Stimulated activated CD8-positive, alpha-beta memory T cell treated with anti-CD3 and anti-CD28 coated beads, Interleukin-7, amount 100 ng/mL, for 4 hours (primary cell): ENCODE measurements at regions not wholly inside any gene's neighbourhood (a gene's known extent, or its start where the extent isn't known, plus 50 kb on each side); places are given as distances from the start of the nearest gene placed in this dataset.

Experiments
- DNase-seq, 2 donors: peaks; one replicate each; pipeline ENCODE4 v3.0.0-alpha.2; 2020; ENCODE audit warnings: low read depth in 2 of 2

DNA sequence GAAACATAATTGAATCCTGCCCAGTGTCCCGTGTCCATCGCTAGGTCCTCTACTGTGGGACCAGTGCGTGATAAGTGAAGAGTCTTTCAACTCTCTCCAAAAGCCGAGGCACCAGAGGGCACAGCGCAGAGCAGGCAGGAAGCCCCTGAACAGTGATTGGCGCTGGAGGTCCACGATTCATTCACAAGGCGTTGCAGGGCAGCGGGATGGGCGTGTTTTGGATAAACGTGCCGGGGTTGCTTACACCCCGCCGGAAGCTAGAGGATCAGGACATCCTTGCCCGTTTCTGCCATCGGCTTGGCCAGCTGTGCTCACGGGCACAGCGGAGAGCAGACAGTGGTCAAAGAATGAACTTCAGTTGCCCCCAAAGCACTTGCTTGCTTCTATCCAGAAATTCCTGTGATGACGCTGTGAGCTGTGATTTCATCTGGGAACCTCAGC is 86.0 kb upstream of the PFKP start:
- no peak for DNase-seq

- no peak for DNase-seq
These were observed 86.5 kb upstream of the PFKP start for GRCh38 chr10:2980791-2981360.

DNA sequence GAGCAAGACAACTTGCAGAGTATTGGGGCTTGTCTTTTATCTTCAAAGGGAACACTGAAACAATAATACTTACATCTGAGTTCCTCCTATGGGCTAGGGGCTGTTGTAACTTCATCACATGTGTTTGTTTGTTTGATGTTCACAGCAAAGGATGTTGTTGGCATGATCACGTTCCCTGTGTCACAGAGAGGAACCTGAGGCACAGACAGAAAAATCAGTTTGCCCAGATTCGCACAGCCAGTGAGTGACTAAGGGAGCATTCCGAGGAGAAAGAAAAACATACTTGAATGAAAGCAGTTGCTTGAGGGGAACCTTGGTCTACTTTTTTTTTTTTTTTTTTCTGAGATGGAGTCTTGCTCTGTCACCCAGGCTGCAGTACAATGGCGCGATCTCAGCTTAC is 87.2 kb upstream of the PFKP start:
- DNase-seq, result no peak

DNA sequence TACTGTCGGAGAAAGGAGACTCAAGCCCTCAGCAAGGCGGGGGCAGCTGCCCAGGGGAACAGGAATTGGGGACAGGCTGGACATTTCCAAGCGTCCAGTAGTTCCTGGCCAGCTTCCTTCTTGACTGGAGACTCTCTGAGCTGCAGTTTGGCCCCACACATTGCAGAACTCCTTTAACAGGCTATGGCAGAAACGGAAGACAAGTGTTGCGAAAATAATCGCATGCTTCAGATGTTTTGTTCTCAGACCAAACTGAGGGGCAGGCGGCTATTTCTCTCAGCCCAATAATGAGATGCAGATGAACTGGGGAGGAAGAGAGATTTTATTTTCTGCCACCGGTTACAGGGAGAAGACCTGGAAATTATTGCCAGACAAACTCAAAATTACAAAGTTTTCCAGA is 88.0 kb upstream of the PFKP start:
- DNase-seq, result no peak

DNA sequence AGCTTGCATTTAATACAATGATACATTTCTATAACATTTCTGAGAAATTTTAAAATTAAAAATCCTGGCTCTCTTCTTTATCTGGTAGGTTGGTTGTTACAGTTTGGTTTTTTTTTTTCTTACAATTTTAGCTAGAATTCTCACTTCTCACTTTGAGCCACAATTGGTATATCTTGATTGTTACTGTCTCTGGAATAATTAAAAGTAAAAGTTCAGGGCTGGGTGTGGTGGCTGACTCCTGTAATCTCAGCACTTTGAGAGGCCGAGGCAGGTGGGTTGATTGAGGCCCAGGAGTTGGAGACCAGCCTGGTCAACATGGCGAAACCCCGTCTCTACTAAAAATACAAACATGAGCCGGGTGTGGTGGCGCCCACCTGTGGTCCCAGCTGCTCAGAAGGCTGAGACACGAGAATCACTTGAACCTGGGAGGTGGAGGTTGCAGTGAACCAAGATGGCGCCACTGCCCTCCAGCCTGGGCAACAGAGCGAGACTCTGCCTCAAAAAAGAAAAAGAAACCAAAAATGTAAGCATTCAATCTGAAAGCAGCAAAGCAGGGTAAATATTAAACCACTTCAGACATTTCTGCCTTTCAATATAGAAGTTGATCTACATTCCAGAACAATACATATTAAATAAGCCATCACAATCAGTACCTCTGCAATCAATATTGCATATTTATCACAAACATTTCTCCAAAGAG is 88.6 kb upstream of the PFKP start:
- no peak for DNase-seq

GRCh38 chr10:2978111-2978510 is 89.2 kb upstream of the PFKP start:
- DNase-seq, result no peak

DNA sequence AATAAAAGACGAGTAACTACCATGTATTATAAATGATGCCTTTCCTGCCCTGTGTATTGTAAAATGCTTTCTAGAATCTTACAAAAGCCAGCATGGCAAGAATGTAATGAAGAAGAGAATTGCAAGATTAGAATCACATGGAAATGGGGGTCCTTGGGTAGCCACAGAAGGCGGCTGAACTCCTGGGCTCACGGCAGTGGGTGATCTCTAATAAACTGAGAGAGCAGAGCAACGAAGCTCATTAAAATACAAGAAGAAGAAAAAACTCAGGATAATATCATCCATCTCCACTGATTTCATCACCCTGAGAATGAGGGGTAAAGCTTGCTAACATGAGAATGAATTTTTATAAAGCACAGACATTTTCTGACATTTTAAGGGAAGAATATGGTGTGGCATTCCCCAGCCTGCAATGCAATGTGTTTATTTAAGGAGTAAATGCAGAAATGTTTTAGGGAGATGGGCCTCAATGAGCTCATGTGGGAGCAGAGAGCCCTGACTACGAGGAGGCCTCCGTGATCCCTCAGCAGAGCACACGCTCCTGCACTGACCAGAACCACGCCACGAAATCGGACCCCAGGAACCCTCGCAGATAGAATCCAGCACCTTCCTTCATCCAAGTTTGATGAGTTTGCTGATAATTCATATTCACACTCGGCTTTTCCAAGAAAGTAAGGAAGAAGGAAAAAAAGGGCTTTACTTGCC is 92.7 kb upstream of the PFKP start:
- DNase-seq, result no peak

DNA sequence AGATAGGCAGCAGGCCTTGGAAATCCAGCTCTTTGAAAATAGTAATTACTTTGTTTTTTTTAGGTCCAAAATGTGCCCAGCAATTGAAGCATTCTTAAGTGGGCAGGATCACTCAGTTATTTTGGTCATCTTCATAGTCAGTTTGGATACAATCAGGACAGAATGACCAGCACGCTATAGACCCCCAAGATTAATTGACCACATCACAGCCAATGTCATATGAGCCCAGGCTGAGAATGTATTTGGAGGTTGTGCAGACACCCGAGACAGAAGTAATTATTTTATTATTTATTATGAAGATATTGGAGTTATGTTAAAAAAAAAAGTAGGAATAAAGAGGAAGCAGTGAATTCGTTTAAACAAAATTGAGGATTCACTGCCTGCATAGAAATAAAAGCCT is 93.3 kb upstream of the PFKP start:
- DNase-seq, result no peak

DNA sequence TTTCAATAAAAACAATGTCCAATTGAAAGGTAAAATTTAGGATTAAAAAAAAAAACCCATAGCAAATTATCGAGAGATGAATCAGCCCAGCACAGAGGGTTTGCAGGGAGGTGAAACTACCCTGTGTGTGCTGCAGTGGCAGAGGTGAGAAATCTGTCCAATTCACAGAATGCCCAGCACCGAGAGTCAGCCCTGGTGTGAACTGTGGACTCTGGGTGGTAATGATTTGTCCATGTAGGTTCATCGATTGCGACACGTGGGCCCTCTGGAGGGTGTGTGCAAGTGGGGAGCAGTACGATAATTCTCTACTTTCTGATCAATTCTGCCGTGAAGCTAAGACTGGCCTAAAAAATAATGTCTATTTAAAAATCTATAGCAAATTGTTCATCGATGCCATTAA is 94.5 kb upstream of the PFKP start:
- DNase-seq, result no peak

DNA sequence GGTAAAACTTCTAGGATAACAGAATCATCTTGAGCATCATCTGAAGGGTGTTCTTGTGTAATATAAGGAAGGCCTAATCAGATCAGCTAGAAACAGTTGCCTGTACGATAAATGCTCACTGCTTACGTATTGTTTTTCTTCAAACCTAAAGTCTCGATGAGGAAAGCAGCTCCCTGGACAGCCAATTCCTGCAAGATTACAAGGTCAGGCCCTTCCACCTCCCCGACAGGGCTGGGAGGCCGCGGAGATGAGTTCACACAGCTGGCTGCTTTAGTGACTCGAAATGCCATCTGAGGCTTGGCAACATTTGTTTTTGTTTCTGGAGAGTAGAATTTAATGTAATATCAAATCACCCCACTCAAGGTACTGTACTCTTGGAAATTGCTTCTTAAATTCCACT is 95.1 kb upstream of the PFKP start:
- DNase-seq, result no peak

DNA sequence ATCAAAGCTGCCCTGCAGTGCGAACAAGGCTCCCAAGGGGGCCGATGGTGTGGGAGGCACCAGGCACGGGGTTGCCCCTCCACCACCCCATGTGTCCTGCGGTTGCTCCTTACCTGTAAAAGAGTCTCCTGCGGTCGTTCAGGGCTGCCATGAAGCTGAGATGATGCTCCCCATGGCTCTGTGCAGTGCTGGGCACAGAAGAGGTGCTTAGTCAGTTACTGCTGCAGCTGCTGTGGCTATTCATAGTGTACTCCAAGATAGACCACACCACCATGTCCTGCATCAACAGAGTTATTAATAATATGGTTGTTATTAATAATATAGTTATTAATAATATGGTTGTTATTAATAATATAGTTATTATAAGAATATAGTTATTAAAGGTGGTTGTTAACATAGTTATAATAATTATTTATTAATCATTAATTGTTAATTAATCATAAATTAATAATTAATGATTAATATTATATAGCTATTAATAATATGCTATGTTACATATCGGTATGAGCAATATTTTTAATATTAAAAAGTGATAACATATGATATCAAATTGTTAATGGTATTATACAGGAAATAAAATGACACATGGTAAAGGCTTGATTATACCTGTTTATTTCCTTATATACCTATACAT is 97.0 kb upstream of the PFKP start:
- DNase-seq, result no peak

DNA sequence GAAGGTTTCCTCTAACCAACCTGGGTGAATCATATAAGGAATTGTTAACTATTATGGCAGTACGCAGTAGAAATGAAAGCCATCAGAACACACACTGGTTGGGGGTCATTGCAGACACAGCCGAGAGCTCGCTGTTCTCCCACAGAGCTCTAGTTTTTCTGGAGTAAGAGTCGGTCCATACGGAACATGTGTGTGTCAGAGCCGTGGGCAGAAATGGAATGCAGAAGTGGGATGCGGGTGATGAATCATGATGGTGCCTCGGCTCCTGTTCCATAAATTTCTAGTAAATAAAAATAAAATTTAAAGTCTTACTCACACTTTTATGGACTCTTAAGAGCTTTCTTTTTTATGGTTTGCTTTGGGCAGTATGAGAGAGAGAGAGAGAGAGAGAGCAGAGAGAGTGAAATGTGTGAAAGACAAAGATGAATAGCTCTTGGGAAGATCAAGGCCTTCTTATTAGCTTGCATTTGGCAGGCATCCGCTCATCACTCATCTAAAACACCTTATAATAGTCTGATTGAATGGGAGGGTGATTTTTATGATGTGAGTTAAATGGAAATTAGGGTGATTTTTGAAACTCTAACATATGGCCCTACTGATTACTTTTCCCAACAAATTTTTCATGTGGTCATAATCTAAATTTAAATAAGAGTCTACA is 98.8 kb upstream of the PFKP start:
- DNase-seq, result no peak

GRCh38 chr10:2966134-2966533 is 101.2 kb upstream of the PFKP start:
- no peak for DNase-seq

DNA sequence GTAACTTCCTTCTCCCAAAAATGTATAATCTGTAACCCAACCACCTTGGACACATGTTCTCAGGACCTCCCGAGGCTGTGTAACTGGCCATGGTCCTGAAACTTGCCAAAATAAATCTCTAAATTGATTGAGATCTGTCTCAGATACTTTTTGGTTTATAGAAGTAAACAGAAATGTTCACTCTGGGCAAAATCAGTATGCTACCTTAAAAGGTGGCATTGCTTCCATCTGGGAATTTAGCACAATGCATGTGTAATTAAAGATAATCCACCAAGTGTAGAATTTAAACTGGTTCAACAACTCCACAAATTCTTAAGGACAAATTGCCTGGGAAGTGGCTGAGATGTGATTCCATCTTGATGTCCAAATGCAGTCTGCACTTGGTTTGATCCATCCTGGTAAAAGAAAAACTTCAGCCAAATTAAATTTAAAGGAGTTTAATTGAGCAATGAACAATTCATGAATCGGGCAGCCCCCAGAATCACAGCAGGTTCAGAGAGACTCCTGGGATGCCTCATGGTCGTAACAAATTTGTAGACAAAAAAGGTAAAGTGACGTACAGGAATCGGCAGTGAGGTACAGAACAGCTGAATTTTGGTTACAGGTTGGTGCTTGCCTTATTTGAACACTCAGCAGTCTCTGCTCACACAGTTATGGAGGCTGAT is 102.6 kb upstream of the PFKP start:
- no peak for DNase-seq

- DNase-seq, result no peak
These were observed 103.3 kb upstream of the PFKP start for GRCh38 chr10:2963889-2964631.

- DNase-seq, result no peak
These were observed 105.2 kb upstream of the PFKP start for GRCh38 chr10:2962194-2962593.

- no peak for DNase-seq
These were observed 108.7 kb upstream of the PFKP start for GRCh38 chr10:2958659-2959058.

DNA sequence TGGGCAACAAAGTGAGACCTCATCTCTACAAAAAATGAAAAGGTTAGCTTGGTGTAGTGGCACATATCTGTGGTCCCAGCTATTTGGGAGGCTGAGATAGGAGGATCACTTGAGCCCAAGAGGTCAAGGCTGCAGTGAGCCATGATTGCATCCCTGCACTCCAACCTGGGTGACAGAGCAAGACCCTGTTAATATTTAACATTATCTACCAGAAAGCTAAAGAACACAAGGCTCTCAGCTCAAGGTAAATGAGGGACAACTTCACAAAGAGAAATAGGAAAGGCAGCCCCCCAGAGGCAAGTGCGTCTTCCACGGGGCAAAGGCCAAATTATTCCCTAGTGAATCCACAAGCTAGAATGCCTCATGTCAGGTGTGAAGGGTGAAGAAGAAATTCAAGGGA is 109.6 kb upstream of the PFKP start:
- DNase-seq, result no peak

- DNase-seq, result no peak
These were observed 112.3 kb upstream of the PFKP start for GRCh38 chr10:2955064-2955463.

GRCh38 chr10:2953495-2953894 is 113.9 kb upstream of the PFKP start:
- no peak for DNase-seq

GRCh38 chr10:2951235-2951835 is 116.0 kb upstream of the PFKP start:
- DNase-seq, result no peak
